NCI-H146 treated with DMSO at 0.1 percent for 48 hours (cell line): ENCODE measurements at regions not wholly inside any gene's neighbourhood (a gene's known extent, or its start where the extent isn't known, plus 50 kb on each side); places are given as distances from the start of the nearest gene placed in this dataset.
"Not testable (repeated sequence)": the region's sequence is repeated elsewhere in the genome, so short reads cannot be mapped to it uniquely, and the experiment has no call there.

Experiments
- DNase-seq: peaks from one replicate; lab custom pipeline; 2025; ENCODE audit not compliant: unreplicated experiment; lab: John Stamatoyannopoulos, UW

GRCh38 chr4:15333692-15334633 is 93.9 kb upstream of the C1QTNF7 start:
- DNase-seq, result no peak

GRCh38 chr4:15336410-15337167 is 91.2 kb upstream of the C1QTNF7 start:
- no peak for DNase-seq

- DNase-seq, result not testable (repeated sequence)
Measured at GRCh38 chr4:15337168-15337657, 90.6 kb upstream of the C1QTNF7 start.

- DNase-seq, result no peak
Measured at GRCh38 chr4:15339737-15340136, 88.1 kb upstream of the C1QTNF7 start.

GRCh38 chr4:15340332-15340731 is 87.5 kb upstream of the C1QTNF7 start:
- no peak for DNase-seq

GRCh38 chr4:15340902-15341732 is 86.7 kb upstream of the C1QTNF7 start:
- no peak for DNase-seq

- no peak for DNase-seq
Measured at GRCh38 chr4:15341733-15342300, 86.0 kb upstream of the C1QTNF7 start.

- DNase-seq, result no peak
Measured at GRCh38 chr4:15343000-15343399, 84.8 kb upstream of the C1QTNF7 start.

GRCh38 chr4:15343581-15343980 is 84.3 kb upstream of the C1QTNF7 start:
- no peak for DNase-seq

- DNase-seq, result no peak
Measured at GRCh38 chr4:15344041-15344440, 83.8 kb upstream of the C1QTNF7 start.

- DNase-seq, result no peak
Measured at GRCh38 chr4:15345134-15345533, 82.7 kb upstream of the C1QTNF7 start.

- no peak for DNase-seq
Measured at GRCh38 chr4:15348236-15348635, 79.6 kb upstream of the C1QTNF7 start.

- DNase-seq, result no peak
Measured at GRCh38 chr4:15348695-15349094, 79.1 kb upstream of the C1QTNF7 start.

- no peak for DNase-seq
Measured at GRCh38 chr4:15349531-15349935, 78.3 kb upstream of the C1QTNF7 start.

GRCh38 chr4:15349965-15350364 is 77.9 kb upstream of the C1QTNF7 start:
- no peak for DNase-seq

- no peak for DNase-seq
Measured at GRCh38 chr4:15352524-15352923, 75.3 kb upstream of the C1QTNF7 start.

GRCh38 chr4:15353207-15353606 is 74.6 kb upstream of the C1QTNF7 start:
- no peak for DNase-seq

GRCh38 chr4:15354371-15355297 is 73.2 kb upstream of the C1QTNF7 start:
- no peak for DNase-seq

- no peak for DNase-seq
Measured at GRCh38 chr4:15361529-15361928, 66.3 kb upstream of the C1QTNF7 start.

GRCh38 chr4:15362541-15362940 is 65.3 kb upstream of the C1QTNF7 start:
- DNase-seq, result no peak
